OCI-LY1 (cell line): ENCODE measurements at regions not wholly inside any gene's neighbourhood (a gene's known extent, or its start where the extent isn't known, plus 50 kb on each side); places are given as distances from the start of the nearest gene placed in this dataset.

Experiments
- H2AFZ ChIP-seq: fragments of 200-600 bp; sonication (generic), shearing (Covaris generic); 2 replicates; pipeline ENCODE4 v1.6.0; 2014; ENCODE audit warnings: antibody characterized with exemption, mild to moderate bottlenecking, low read length
- H3F3A ChIP-seq: fragments of 200-600 bp; sonication (generic), shearing (Covaris generic); 2 replicates; pipeline ENCODE4 v1.6.0; 2014; ENCODE audit warnings: mild to moderate bottlenecking, antibody characterized with exemption, low read length, moderate library complexity; ENCODE audit not compliant: insufficient read depth
- H3K27ac ChIP-seq: fragments of 200-600 bp; sonication (generic); 2 replicates; pipeline ENCODE4 v1.5.1; 2014; ENCODE audit warnings: low read length, mixed run types, mild to moderate bottlenecking, low read depth; ENCODE audit not compliant: poor library complexity, severe bottlenecking
- H3K27me3 ChIP-seq: fragments of 200-600 bp; sonication (generic); 2 replicates; pipeline ENCODE4 v1.6.0; 2014; ENCODE audit warnings: antibody characterized with exemption, mild to moderate bottlenecking, low read length, moderate library complexity; ENCODE audit not compliant: insufficient read depth
- H3K36me3 ChIP-seq: fragments of 200-600 bp; sonication (generic); 2 replicates; pipeline ENCODE4 v1.6.1; 2014; ENCODE audit warnings: mild to moderate bottlenecking, antibody characterized with exemption, low read length, moderate library complexity, mixed read lengths; ENCODE audit not compliant: insufficient read depth
- H3K4me1 ChIP-seq: fragments of 200-600 bp; sonication (generic); 2 replicates; pipeline ENCODE4 v1.5.1; 2014; ENCODE audit warnings: mild to moderate bottlenecking, low read length, moderate library complexity; ENCODE audit not compliant: insufficient read depth, severe bottlenecking
- H3K4me2 ChIP-seq: fragments of 200-600 bp; sonication (generic), shearing (Covaris generic); 2 replicates; pipeline ENCODE4 v1.6.1; 2014; ENCODE audit warnings: low read length
- H3K4me3 ChIP-seq: fragments of 200-600 bp; sonication (generic); 2 replicates; pipeline ENCODE4 v1.5.1; 2014; ENCODE audit warnings: low read length, low read depth, mild to moderate bottlenecking, mixed read lengths; ENCODE audit not compliant: poor library complexity, severe bottlenecking
- H3K79me2 ChIP-seq: fragments of 200-600 bp; shearing (Covaris generic); 2 replicates; pipeline ENCODE4 v1.6.1; 2016; ENCODE audit warnings: mixed run types, low read length, mixed read lengths; ENCODE audit not compliant: insufficient read depth
- H3K9ac ChIP-seq: fragments of 200-600 bp; sonication (generic), shearing (Covaris generic); 2 replicates; pipeline ENCODE4 v1.6.1; 2014; ENCODE audit warnings: mild to moderate bottlenecking, low read length, mixed read lengths
- H3K9me2 ChIP-seq: fragments of 200-600 bp; sonication (generic), shearing (Covaris generic); 2 replicates; pipeline ENCODE4 v1.6.1; 2014; ENCODE audit warnings: low read depth, mild to moderate bottlenecking, low read length, mixed read lengths
- H3K9me3 ChIP-seq: fragments of 200-600 bp; shearing (Covaris generic); 2 replicates; pipeline ENCODE4 v1.6.1; 2014; ENCODE audit warnings: low read length, mixed read lengths
- H4K20me1 ChIP-seq: fragments of 200-600 bp; sonication (generic), shearing (Covaris generic); 2 replicates; pipeline ENCODE4 v1.6.0; 2016; ENCODE audit warnings: mild to moderate bottlenecking, low read length; ENCODE audit not compliant: insufficient read depth
- CTCF ChIP-seq: fragments of 200-600 bp; sonication (generic), shearing (Covaris generic); IDR thresholded peaks from 2 replicates; pipeline ENCODE4 v1.5.1; 2017; ENCODE audit warnings: mild to moderate bottlenecking, antibody characterized with exemption, low read length, moderate library complexity, mixed read lengths
- EZH2 ChIP-seq: fragments of 200-600 bp; sonication (generic), shearing (Covaris generic); IDR thresholded peaks from 2 replicates; pipeline ENCODE4 v1.8.0; 2017; ENCODE audit warnings: borderline replicate concordance, mixed run types, mild to moderate bottlenecking, antibody characterized with exemption, low read length, moderate library complexity, mixed read lengths

- Histone ChIP-seq H2AFZ (no peak overlapping the region), H3K27ac (no peak overlapping the region), H3K9me3 (no peaks in the 10 kb centered on the region), H3K4me2 (no peak overlapping the region), H3K9me2 (no peaks in the 10 kb centered on the region), H3F3A (no peaks in the 10 kb centered on the region), H4K20me1 (no peaks in the 10 kb centered on the region), H3K36me3 (no peaks in the 10 kb centered on the region), H3K4me1 (no peaks in the 10 kb centered on the region), H3K4me3 (no peak overlapping the region), H3K9ac (no peak overlapping the region), H3K79me2 (no peaks in the 10 kb centered on the region), H3K27me3 (no peaks in the 10 kb centered on the region)
- TF ChIP-seq CTCF, result no peak
- TF ChIP-seq EZH2, result no peak
Observed at GRCh38 chr2:142745691-142746090, 131.8 kb upstream of the KYNU start.

GRCh38 chr2:142742371-142743214 lies 134.9 kb upstream of the KYNU start:
- no peak overlapping the region for H3K4me3 ChIP-seq
- no peaks in the 10 kb centered on the region for H3K9me2 ChIP-seq
- no peaks in the 10 kb centered on the region for H3K27me3 ChIP-seq
- H3K36me3 ChIP-seq, result no peaks in the 10 kb centered on the region
- no peak overlapping the region for H2AFZ ChIP-seq
- no peak overlapping the region for H3K27ac ChIP-seq
- no peak for TF ChIP-seq CTCF
- no peak for TF ChIP-seq EZH2
- H3F3A ChIP-seq, result no peaks in the 10 kb centered on the region
- H3K9ac ChIP-seq, result no peak overlapping the region
- H3K4me2 ChIP-seq, result no peak overlapping the region
- H4K20me1 ChIP-seq, result no peaks in the 10 kb centered on the region
- no peaks in the 10 kb centered on the region for H3K9me3 ChIP-seq
- H3K79me2 ChIP-seq, result no peaks in the 10 kb centered on the region
- H3K4me1 ChIP-seq, result no peaks in the 10 kb centered on the region

GRCh38 chr2:142741764-142742269 lies 135.6 kb upstream of the KYNU start:
- no peaks in the 10 kb centered on the region for H3K27me3 ChIP-seq
- H3F3A ChIP-seq, result no peaks in the 10 kb centered on the region
- no peaks in the 10 kb centered on the region for H3K79me2 ChIP-seq
- no peak overlapping the region for H3K9ac ChIP-seq
- H3K36me3 ChIP-seq, result no peaks in the 10 kb centered on the region
- H4K20me1 ChIP-seq, result no peaks in the 10 kb centered on the region
- H3K9me3 ChIP-seq, result no peaks in the 10 kb centered on the region
- TF ChIP-seq CTCF, result no peak
- H3K9me2 ChIP-seq, result no peaks in the 10 kb centered on the region
- no peaks in the 10 kb centered on the region for H3K4me1 ChIP-seq
- H2AFZ ChIP-seq, result no peak overlapping the region
- no peak overlapping the region for H3K4me3 ChIP-seq
- no peak overlapping the region for H3K27ac ChIP-seq
- no peak overlapping the region for H3K4me2 ChIP-seq
